Erythroblast (primary cell): ENCODE measurements at regions not wholly inside any gene's neighbourhood (a gene's known extent, or its start where the extent isn't known, plus 50 kb on each side); places are given as distances from the start of the nearest gene placed in this dataset.

Experiments
- GATA1 ChIP-seq: IDR thresholded peaks from 2 replicates; pipeline ENCODE4 v1.6.1; 2011; ENCODE audit warnings: low read depth, mild to moderate bottlenecking, control low read depth, low read length, moderate library complexity
- POLR2A ChIP-seq: IDR thresholded peaks from 2 replicates; pipeline ENCODE4 v1.6.1; 2011; ENCODE audit warnings: mild to moderate bottlenecking, low read length

DNA sequence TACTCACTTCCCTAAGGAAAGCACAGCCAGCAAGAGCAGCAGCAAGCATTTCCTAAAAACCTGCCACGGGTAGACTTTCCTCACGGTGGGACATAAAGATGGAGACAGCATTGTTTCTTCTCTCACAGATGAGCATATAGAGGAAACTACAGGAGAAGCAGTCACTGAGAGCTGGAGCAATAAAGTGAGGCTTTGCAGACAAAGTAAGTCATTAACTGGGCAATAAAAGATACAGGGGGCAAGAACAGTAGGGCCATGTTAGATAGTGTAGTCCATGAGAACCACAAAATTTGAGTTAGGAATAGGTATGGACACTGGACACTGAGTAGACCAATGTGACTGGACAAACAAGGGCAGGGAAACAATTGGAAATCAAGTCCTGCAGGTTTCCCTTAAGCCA lies 240.1 kb upstream of the NFIA start:
- TF ChIP-seq POLR2A (no peak), GATA1 (no peak)
